ENCODE measurements at regions not wholly inside any gene's neighbourhood (a gene's known extent, or its start where the extent isn't known, plus 50 kb on each side); places are given as distances from the start of the nearest gene placed in this dataset.

- H3K27me3 ChIP-seq (ENCODE audit: control insufficient read depth, low read length): no peaks in the 10 kb centered on the region
- H3K4me1 ChIP-seq (ENCODE audit: control insufficient read depth, low read length): no peaks in the 10 kb centered on the region
- no peak overlapping the region for H3K4me2 ChIP-seq (ENCODE audit: low read length)
- H3K4me3 ChIP-seq (ENCODE audit: low read length): no peak overlapping the region
- H3K9me2 ChIP-seq (replicated peaks; ENCODE audit: control insufficient read depth, low read length): no peaks in the 10 kb centered on the region
- H4K20me1 ChIP-seq (ENCODE audit: control insufficient read depth, insufficient read depth, low read depth, low read length): no peaks in the 10 kb centered on the region
- no peaks in the 10 kb centered on the region for H3K79me2 ChIP-seq (ENCODE audit: control insufficient read depth, low read length)
- no peak for TF ChIP-seq CTCF (IDR thresholded peaks at IDR 0.05; ENCODE audit: low read depth, low read length, poor library complexity, severe bottlenecking)
- TF ChIP-seq EZH2phosphoT487 (IDR thresholded peaks at IDR 0.05; ENCODE audit: borderline replicate concordance, low read length): no peak
- H3F3A ChIP-seq (ENCODE audit: control insufficient read depth, insufficient read depth): no peaks in the 10 kb centered on the region
- no peaks in the 10 kb centered on the region for H3K9me3 ChIP-seq (ENCODE audit: control insufficient read depth, insufficient read depth, low read length)
- H3K36me3 ChIP-seq (ENCODE audit: control insufficient read depth, low read length): no peaks in the 10 kb centered on the region
- no peak overlapping the region for H3K27ac ChIP-seq (ENCODE audit: low read depth, low read length)
Measured at GRCh38 chr1:24999426-24999825, 69.3 kb upstream of the RUNX3 start.

- Histone ChIP-seq H3K36me3 (ENCODE audit: control insufficient read depth, low read length) (no peaks in the 10 kb centered on the region), H3F3A (ENCODE audit: control insufficient read depth, insufficient read depth) (no peaks in the 10 kb centered on the region), H3K4me2 (ENCODE audit: low read length) (no peak overlapping the region), H3K79me2 (ENCODE audit: control insufficient read depth, low read length) (no peaks in the 10 kb centered on the region), H3K27ac (ENCODE audit: low read depth, low read length) (no peak overlapping the region), H3K9me3 (ENCODE audit: control insufficient read depth, insufficient read depth, low read length) (no peaks in the 10 kb centered on the region), H3K4me1 (ENCODE audit: control insufficient read depth, low read length) (no peaks in the 10 kb centered on the region), H3K9me2 (replicated peaks; ENCODE audit: control insufficient read depth, low read length) (no peaks in the 10 kb centered on the region), H3K4me3 (ENCODE audit: low read length) (no peak overlapping the region), H4K20me1 (ENCODE audit: control insufficient read depth, insufficient read depth, low read depth, low read length) (no peaks in the 10 kb centered on the region), H3K27me3 (ENCODE audit: control insufficient read depth, low read length) (no peaks in the 10 kb centered on the region)
- TF ChIP-seq CTCF (IDR thresholded peaks at IDR 0.05; ENCODE audit: low read depth, low read length, poor library complexity, severe bottlenecking): no peak
Measured at GRCh38 chr1:24998563-24999245, 68.6 kb upstream of the RUNX3 start.

GRCh38 chr1:24996983-24997893, 67.2 kb upstream of the RUNX3 start:
- Histone ChIP-seq H3K4me3 (ENCODE audit: low read length) (no peak overlapping the region), H3K9me3 (ENCODE audit: control insufficient read depth, insufficient read depth, low read length) (no peaks in the 10 kb centered on the region), H3K27me3 (ENCODE audit: control insufficient read depth, low read length) (0 out of 2 replicates have a peak, but pooled peaks cover 1% of the 10 kb centered on the region), H4K20me1 (ENCODE audit: control insufficient read depth, insufficient read depth, low read depth, low read length) (no peaks in the 10 kb centered on the region), H3K4me1 (ENCODE audit: control insufficient read depth, low read length) (no peaks in the 10 kb centered on the region), H3K4me2 (ENCODE audit: low read length) (no peak overlapping the region), H3K9me2 (replicated peaks; ENCODE audit: control insufficient read depth, low read length) (no peaks in the 10 kb centered on the region), H3K27ac (ENCODE audit: low read depth, low read length) (no peak overlapping the region), H3F3A (ENCODE audit: control insufficient read depth, insufficient read depth) (no peaks in the 10 kb centered on the region), H3K79me2 (ENCODE audit: control insufficient read depth, low read length) (no peaks in the 10 kb centered on the region), H3K36me3 (ENCODE audit: control insufficient read depth, low read length) (no peaks in the 10 kb centered on the region)
- TF ChIP-seq CTCF (IDR thresholded peaks at IDR 0.05; ENCODE audit: low read depth, low read length, poor library complexity, severe bottlenecking): no peak
- TF ChIP-seq EZH2phosphoT487 (IDR thresholded peaks at IDR 0.05; ENCODE audit: borderline replicate concordance, low read length): no peak

All from DOHH2 (cell line).